GM12892 (cell line): ENCODE measurements at regions not wholly inside any gene's neighbourhood (a gene's known extent, or its start where the extent isn't known, plus 50 kb on each side); places are given as distances from the start of the nearest gene placed in this dataset.

Experiments used
- POLR2A ChIP-seq: IDR thresholded peaks from 2 replicates; pipeline ENCODE4 v1.6.1; 2011; ENCODE audit warnings: low read depth, low read length, control low read depth
- POLR2AphosphoS5 ChIP-seq: IDR thresholded peaks from 2 replicates; pipeline ENCODE4 v1.6.1; 2011; ENCODE audit warnings: low read depth, low read length, control low read depth

DNA sequence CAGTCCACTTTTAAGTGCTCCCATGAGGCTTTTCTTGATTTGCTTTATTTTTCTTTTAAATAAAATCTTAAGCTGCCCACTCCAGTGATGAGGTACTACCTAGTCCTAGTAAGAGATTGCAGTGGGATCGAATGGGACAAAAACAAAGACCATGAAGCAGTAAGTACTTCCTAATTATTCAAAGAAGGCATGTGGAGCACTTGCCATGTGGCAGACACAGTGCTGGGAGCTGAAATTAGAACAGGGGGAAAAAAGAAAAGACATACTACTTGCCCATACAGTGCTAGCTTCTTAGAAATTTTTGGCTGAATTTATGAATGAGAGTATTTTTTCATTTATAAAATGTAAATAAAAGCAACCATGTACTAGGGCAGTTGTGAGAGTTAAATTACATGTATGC is 239.9 kb upstream of the TNC start:
- TF ChIP-seq POLR2A (no peak), POLR2AphosphoS5 (no peak)
